ENCODE measurements at regions not wholly inside any gene's neighbourhood (a gene's known extent, or its start where the extent isn't known, plus 50 kb on each side); places are given as distances from the start of the nearest gene placed in this dataset.

GRCh38 chr1:98428864-98429263 lies 232.7 kb upstream of the SNX7 start:
- H3K4me3 Mint-ChIP-seq, result no peak overlapping the region
- no CpG with 5 or more reads among the region's 3 CpGs for whole genome bisulfite sequencing (ENCODE audit: insufficient coverage)
- H3K79me2 ChIP-seq (ENCODE audit: insufficient read depth, low read length), result no peaks in the 10 kb centered on the region

GRCh38 chr1:98427664-98428063 lies 233.9 kb upstream of the SNX7 start:
- H3K9me3 Mint-ChIP-seq, result peaks cover 0 to 2% (median 2%) of the 10 kb centered on the region in 7 donors
- DNase-seq, result no peak
- no peaks in the 10 kb centered on the region for H3K36me3 ChIP-seq (replicated peaks in 1 of 2; ENCODE audit: control insufficient read depth in 1 of 2, insufficient read depth in 2 of 2, low read length in 2 of 2)
- no peak overlapping the region for H3K9ac ChIP-seq (ENCODE audit: insufficient read depth, low read length, poor library complexity, severe bottlenecking)
- no peaks in the 10 kb centered on the region for H3K9me3 ChIP-seq (replicated peaks in 1 of 2; ENCODE audit: control insufficient read depth in 1 of 2, insufficient read depth in 1 of 2, low read length in 2 of 2)
- H3K27me3 ChIP-seq (ENCODE audit: control insufficient read depth in 2 of 2, insufficient read depth in 2 of 2, low read length in 2 of 2), result no peaks in the 10 kb centered on the region
- no peak overlapping the region for H3K27ac ChIP-seq (ENCODE audit: low read depth in 1 of 2, low read length in 2 of 2)
- H2AFZ ChIP-seq (ENCODE audit: insufficient read depth, low read depth, low read length, poor library complexity, severe bottlenecking), result no peak overlapping the region
- no peak overlapping the region for H3K4me3 ChIP-seq (replicated peaks in 1 of 3; ENCODE audit: low read depth in 2 of 3, low read length in 3 of 3)
- H4K20me1 ChIP-seq (ENCODE audit: insufficient read depth, low read length), result no peaks in the 10 kb centered on the region
- H3K36me3 Mint-ChIP-seq, result no peaks in the 10 kb centered on the region
- no peak overlapping the region for H3K27ac Mint-ChIP-seq
- 90% methylated on average over 2 of the region's 3 CpGs for WGBS (ENCODE audit: insufficient coverage)
- intact Hi-C loops (cut with micrococcal nuclease), result no loop called here
- H3K4me1 ChIP-seq (ENCODE audit: control insufficient read depth in 1 of 2, insufficient read depth in 2 of 2, low read length in 2 of 2), result no peaks in the 10 kb centered on the region
- TF ChIP-seq CTCF (IDR thresholded peaks at IDR 0.05), result no peak
- H3K27me3 Mint-ChIP-seq (ENCODE audit: low read depth in 3 of 3), result no peaks in the 10 kb centered on the region
- H3K4me3 Mint-ChIP-seq, result no peak overlapping the region
- H3K4me1 Mint-ChIP-seq, result no peaks in the 10 kb centered on the region
- no peaks in the 10 kb centered on the region for H3K79me2 ChIP-seq (ENCODE audit: insufficient read depth, low read length)
- no peak overlapping the region for H3K4me2 ChIP-seq (replicated peaks; ENCODE audit: extremely low read depth, low read length, poor library complexity, severe bottlenecking)

More at GRCh38 chr1:98428864-98429263, 232.7 kb upstream of the SNX7 start:
- Histone ChIP-seq H3K4me3 (replicated peaks in 1 of 3; ENCODE audit: low read depth in 2 of 3, low read length in 3 of 3) (no peak overlapping the region), H3K27ac (ENCODE audit: low read depth in 1 of 2, low read length in 2 of 2) (no peak overlapping the region), H3K9ac (ENCODE audit: insufficient read depth, low read length, poor library complexity, severe bottlenecking) (no peak overlapping the region), H4K20me1 (ENCODE audit: insufficient read depth, low read length) (no peaks in the 10 kb centered on the region), H3K9me3 (replicated peaks in 1 of 2; ENCODE audit: control insufficient read depth in 1 of 2, insufficient read depth in 1 of 2, low read length in 2 of 2) (no peaks in the 10 kb centered on the region), H2AFZ (ENCODE audit: insufficient read depth, low read depth, low read length, poor library complexity, severe bottlenecking) (no peak overlapping the region), H3K4me1 (ENCODE audit: control insufficient read depth in 1 of 2, insufficient read depth in 2 of 2, low read length in 2 of 2) (no peaks in the 10 kb centered on the region), H3K4me2 (replicated peaks; ENCODE audit: extremely low read depth, low read length, poor library complexity, severe bottlenecking) (no peak overlapping the region), H3K36me3 (replicated peaks in 1 of 2; ENCODE audit: control insufficient read depth in 1 of 2, insufficient read depth in 2 of 2, low read length in 2 of 2) (no peaks in the 10 kb centered on the region), H3K27me3 (ENCODE audit: control insufficient read depth in 2 of 2, insufficient read depth in 2 of 2, low read length in 2 of 2) (no peaks in the 10 kb centered on the region)
- Mint-ChIP-seq H3K27ac (no peak overlapping the region), H3K36me3 (no peaks in the 10 kb centered on the region), H3K9me3 (peaks cover 0 to 2% (median 2%) of the 10 kb centered on the region in 7 donors), H3K27me3 (ENCODE audit: low read depth in 3 of 3) (no peaks in the 10 kb centered on the region), H3K4me1 (no peaks in the 10 kb centered on the region)
- no peak for TF ChIP-seq CTCF (IDR thresholded peaks at IDR 0.05)
- no peak for DNase-seq
- intact Hi-C loops (cut with micrococcal nuclease), result no loop called here
